GM12875 (cell line): ENCODE measurements at regions not wholly inside any gene's neighbourhood (a gene's known extent, or its start where the extent isn't known, plus 50 kb on each side); places are given as distances from the start of the nearest gene placed in this dataset.

Experiments used
- H3K4me3 ChIP-seq: one replicate; pipeline ENCODE4 v1.5.1; 2011; ENCODE audit warnings: low read depth, low read length, control low read depth
- CTCF ChIP-seq: IDR thresholded peaks from 2 replicates; pipeline ENCODE4 v1.5.1; 2011; ENCODE audit warnings: low read depth, mild to moderate bottlenecking, control low read depth, inconsistent platforms, low read length, moderate library complexity, borderline replicate concordance; ENCODE audit not compliant: insufficient read depth

DNA sequence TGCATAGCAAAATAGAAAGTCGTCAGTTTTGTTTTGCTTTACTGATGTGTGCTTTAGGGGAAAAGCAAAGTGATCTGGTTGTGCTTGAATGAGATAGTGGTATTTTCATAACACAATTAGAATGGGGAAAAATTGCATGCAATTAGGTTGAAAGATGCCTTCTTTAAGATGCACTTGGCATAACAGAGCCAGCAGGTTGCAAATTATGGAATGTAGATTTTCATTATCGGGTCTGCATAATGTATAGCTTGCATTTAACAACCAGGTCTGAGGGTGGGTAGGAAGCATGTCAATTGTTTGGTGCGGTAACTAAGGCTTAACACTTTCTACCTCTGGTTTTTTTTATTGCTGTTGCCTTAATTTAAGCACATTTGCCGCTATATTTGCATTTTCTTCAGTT is 370.7 kb upstream of the MCTP2 start:
- no peak for TF ChIP-seq CTCF
- no peak overlapping the region for H3K4me3 ChIP-seq

GRCh38 chr15:93859176-93859575 is 372.2 kb upstream of the MCTP2 start:
- TF ChIP-seq CTCF, result no peak

GRCh38 chr15:93855181-93855826 is 376.1 kb upstream of the MCTP2 start:
- TF ChIP-seq CTCF, result no peak
- H3K4me3 ChIP-seq, result no peak overlapping the region

More at GRCh38 chr15:93859176-93859575, 372.2 kb upstream of the MCTP2 start:
- H3K4me3 ChIP-seq, result no peak overlapping the region

GRCh38 chr15:93854088-93854487 is 377.3 kb upstream of the MCTP2 start:
- TF ChIP-seq CTCF, result no peak

DNA sequence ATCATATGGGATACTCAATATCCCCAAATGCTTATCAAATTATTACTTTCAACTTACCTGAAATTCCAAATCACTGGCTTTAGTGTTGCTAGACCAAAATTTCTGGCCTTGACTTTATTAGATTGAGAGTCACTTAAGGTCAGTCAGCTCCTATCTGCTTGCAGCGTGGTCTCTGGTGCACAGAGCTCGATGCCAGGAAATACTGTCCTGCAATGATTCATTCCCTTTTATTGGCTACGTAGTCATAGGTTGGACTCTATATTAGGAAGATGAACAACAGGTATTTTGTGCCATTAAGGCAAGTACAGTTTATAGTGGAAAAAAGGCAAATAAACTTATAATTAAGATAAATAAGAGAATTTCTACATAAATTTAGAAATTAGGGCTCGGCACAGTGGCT is 378.6 kb upstream of the MCTP2 start:
- no peak for TF ChIP-seq CTCF

More at GRCh38 chr15:93854088-93854487, 377.3 kb upstream of the MCTP2 start:
- no peak overlapping the region for H3K4me3 ChIP-seq

GRCh38 chr15:93848490-93848889 is 382.9 kb upstream of the MCTP2 start:
- TF ChIP-seq CTCF, result no peak
- no peak overlapping the region for H3K4me3 ChIP-seq

More for the DNA sequence above, 378.6 kb upstream of the MCTP2 start:
- no peak overlapping the region for H3K4me3 ChIP-seq

GRCh38 chr15:93848076-93848475 is 383.3 kb upstream of the MCTP2 start:
- H3K4me3 ChIP-seq, result no peak overlapping the region
- TF ChIP-seq CTCF, result no peak
